GM19351 (cell line): ENCODE measurements at regions not wholly inside any gene's neighbourhood (a gene's known extent, or its start where the extent isn't known, plus 50 kb on each side); places are given as distances from the start of the nearest gene placed in this dataset.

Experiments
- ATAC-seq: cut with Tn5 transposase; IDR thresholded peaks from one replicate; pipeline ENCODE4 v1.9.1; 2021; ENCODE audit warnings: mild to moderate bottlenecking, moderate library complexity; ENCODE audit not compliant: unreplicated experiment

DNA sequence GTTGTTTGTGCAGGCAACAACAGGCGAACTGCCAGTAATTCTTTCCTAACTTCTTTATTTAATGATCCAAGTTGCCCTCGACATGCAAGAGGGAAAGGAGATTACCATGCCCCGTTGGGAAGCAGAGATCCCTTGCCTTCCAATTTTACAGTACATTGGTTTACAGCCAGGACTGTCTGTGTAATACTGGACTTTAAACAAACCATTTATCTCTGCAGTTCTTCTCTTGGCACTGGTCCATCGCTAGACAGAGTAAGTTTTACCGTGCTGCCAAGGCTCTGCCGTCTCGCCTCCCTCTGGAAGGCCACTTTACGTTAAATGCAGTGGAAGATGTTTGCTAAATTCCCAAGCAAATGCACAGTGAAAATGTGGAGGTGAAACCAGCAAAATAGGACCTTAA, 660.3 kb upstream of the PRKX start:
- no peak for ATAC-seq

GRCh38 chrX:4358577-4358976, 645.1 kb upstream of the PRKX start:
- ATAC-seq = no peak

GRCh38 chrX:4322916-4323315, 609.5 kb upstream of the PRKX start:
- no peak for ATAC-seq

DNA sequence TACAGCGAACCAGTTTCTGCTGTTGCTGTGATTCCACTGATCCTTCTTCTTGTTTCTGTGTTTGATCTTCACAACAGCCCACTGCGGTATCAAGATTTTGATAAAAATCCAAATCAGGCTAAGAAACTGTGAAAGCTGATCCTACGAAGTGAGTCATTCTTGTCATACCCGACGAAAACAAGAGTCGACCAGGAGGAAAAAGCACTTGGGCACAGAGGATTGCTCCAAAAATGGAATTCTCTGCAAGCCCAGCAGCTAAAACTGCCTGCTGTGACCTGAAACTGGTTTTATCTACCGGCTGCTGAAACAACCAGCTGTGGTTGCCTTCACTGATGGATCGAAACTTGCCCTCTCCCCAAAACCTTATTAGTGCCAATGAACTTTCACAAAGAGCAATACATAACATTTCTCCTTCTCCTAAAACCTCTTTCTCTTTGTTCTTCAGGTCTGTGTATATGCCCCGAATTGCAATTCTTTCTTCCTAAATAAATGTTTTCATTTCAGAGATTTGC, 607.0 kb upstream of the PRKX start:
- no peak for ATAC-seq

GRCh38 chrX:4315891-4316290, 602.4 kb upstream of the PRKX start:
- no peak for ATAC-seq

DNA sequence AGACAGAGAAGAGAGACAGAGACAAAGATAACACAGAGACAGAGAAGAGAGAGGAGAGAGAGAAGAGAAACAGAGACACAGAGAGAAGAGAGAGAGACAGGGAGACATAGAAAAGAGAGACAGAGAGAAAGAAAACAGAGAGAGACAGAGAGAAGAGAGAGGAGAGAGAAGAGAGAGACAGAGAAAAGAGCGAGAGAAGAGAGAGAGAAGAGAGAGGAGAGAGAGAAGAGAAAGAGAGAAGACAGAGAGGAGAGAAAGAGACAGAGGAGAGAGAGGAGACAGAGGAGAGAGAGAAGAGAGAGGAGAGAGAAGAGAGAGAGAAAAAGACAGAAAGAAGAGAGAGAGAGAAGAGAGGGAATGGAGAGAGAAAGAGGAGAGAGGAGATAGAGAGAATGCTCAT, 601.1 kb upstream of the PRKX start:
- no peak for ATAC-seq

DNA sequence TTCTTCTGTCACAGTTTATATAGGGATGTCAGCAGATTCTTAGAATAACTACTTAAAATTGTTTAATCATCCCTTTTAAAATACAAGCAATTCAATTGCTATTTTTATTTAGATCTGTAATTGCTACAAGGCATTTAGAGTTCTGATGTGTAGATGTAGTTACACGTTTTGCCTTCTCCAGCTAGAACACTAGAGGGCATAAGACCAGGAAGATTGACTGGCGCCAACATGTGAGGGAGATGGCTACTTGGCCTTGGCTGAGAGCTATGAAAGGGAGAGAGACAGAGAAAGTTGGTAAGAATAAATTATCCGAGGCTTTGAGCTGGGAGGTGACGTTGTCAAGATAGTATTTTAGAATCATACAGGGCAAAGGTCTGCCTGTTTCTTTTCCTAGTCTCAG, 563.7 kb upstream of the PRKX start:
- ATAC-seq = no peak

GRCh38 chrX:4268676-4269075, 555.2 kb upstream of the PRKX start:
- ATAC-seq = no peak

GRCh38 chrX:4265036-4265435, 551.6 kb upstream of the PRKX start:
- no peak for ATAC-seq

DNA sequence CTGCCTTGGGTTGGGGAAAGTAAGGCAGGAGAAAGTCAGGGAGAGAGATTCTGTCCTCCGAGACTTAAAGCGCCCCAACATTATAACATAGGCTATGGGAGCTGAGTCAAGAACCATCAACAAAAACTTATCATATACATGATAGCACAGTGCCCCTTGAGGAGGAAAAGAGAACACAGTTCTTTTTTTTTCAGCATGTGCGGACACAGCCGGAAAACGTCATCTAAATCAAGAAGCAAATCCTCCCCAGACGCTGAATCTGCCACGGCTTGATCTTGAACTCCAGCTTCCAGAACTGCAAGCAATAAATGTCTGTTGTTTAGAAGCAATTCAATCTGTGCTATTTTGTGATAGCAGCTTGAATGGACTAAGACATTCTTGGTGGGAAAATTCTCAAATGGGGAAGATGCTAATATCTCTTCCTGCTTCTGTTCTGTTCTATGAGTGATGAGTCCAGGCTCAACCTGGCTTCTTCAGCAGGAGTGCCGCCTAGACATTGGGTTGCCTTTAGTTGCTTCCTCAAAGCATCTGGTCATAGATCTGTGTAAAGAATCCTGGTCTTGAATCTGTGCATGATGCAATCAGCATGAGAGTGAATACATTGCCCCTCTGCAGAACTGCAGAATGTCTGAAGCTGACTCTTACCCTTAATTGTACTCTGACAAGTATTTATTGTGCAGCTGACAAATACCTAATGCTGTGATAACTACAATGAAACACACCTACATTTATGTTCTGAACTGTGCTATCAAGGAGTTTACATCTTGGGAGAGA, 549.8 kb upstream of the PRKX start:
- ATAC-seq = peak; percentile 65

DNA sequence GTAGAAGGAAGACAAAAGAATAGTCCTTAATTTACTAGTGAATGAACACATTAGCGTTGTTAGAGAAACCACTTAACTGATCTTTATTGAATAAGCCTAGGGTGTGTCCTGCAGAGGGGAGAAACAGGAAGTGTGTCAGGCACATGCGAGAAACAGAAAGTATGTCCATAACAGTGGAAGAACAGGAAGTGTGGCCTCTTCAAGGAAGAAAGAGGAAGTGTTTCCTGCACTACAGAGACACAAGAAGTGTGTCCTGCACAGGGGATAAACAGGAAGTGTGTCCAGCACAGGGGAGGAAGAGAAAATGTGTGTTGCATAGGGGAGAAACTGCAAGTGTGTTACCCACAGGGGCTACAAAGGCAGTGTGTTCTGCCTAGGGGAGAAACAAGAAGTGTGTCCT, 539.6 kb upstream of the PRKX start:
- ATAC-seq = no peak

- ATAC-seq = no peak
Measured at GRCh38 chrX:4249401-4249800, 536.0 kb upstream of the PRKX start.

DNA sequence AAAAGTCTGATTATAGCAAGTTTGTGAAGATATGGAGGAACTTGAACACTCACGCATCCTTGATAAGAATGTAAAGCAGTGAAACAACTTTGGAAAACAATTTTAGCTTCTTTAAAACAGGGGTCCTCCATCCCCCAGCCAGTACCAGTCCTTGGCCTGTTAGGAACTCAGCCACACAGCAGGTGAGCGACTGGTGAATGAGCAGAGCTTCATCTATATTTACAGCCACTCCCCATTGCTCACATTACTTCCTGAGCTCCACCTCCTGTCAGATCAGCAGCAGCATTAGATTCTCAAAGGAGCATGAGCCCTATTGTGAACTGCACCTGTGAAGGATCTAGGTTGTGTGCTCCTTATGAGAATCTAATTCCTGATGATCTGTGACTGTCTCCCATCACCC, 530.3 kb upstream of the PRKX start:
- ATAC-seq = no peak

DNA sequence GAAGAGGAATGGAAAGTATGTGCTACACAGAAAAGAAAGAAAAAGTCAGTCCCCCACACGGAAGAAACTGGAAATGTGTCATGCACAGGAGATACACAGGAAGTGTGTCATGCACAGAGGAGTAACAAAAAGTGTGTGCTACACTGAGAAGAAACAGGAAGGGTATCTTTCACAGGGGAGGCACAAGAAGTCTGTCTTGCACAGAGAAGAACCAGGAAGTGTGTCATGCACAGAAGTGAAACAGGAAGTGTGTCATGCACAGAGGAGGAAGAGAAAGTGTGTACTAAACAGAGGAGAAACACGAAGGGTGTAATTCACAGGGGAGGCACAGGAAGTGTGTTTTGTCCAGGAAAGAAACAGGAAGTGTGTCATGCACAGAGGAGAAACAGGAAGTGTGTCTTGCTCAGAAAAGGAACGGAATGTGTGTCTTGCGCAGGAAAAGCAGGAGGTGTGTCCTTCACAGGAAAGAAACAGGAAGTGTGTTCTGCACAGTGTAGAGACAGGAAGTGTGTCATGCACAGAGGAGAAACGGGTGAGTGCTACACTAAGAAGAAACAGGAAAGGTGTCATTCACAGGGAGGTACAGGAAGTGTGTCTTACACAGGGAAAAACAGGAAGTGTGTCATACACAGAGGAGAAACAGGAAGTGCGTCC, 527.2 kb upstream of the PRKX start:
- peak; percentile 34 for ATAC-seq

DNA sequence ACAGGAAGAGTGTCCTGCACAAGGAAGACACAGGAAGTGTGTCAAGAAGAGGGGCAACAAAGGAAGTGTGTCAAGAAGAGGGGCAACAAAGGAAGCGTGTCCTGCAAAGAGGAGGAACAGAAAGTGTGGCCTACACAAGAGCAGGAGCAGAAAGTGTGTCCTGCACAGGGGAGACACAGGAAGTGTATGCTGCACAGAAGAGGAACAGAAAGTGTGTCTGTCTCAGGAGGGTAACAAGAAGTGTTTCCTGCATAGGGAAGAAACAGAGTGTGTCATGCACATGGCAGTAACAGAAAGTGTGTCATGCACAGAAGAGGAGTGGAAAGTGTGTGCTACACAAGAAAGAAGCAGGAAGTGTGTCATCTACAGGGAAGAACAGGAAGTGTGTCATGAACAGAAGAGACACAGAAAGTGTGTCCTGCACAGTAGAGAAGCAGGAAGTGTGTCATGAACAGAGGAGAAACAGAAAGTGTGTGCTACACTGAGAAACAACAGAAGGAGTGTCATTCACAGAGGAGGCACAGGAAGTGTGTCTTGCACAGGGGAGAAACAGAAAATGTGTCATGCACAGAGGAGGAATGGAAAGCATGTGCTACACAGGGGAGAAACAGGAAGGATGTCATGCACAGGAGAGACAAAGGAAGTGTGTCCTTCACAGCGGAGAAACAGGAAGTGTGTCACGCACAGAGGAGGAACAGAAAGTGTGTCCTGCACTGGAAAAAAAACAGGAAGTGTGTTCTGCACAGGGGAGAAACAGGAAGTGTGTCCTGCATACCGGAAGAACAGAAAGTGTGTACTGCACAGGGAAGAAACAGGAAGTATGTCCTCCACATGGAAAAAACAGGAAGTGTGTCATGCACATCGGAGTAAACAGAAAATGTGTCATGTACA, 526.4 kb upstream of the PRKX start:
- peak; percentile 43 for ATAC-seq

GRCh38 chrX:4238916-4239315, 525.5 kb upstream of the PRKX start:
- ATAC-seq = no peak

DNA sequence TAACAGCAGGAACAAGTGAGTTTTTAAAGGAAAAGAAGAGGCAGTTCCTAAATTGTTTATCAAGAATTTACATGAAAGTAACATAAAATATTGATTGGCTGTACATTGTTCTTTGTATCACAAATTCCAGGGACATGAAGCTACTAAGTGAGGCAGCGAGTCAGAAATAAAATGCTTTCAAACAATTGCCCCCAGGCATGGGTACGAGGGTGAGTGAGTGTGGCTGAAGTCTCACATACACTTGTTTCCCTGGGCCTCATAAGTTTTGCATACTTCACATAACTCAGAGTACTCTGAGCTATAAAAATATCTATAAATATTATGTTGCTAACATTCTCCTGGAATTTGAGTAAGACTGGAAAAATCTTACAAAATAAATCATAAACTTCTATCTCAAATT, 511.6 kb upstream of the PRKX start:
- no peak for ATAC-seq

DNA sequence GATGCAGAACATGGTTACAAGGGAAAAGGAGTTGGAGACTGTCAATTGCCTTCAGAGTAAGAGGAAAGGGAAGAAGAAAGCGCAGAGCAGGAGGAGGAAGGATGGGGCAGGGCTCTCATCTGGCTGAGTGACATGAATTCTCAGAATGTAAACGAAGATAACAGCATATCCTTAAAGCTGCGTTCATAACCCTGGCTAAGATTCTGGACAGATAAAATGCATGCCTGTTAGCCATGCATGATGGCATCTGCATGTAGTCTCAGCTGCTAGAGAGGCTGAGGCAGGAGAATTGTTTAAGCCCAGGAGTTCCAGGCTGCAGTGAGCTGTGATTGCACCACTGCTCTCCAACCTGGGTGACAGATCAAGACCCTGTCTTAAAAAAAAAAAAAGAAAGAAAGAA, 493.5 kb upstream of the PRKX start:
- ATAC-seq = no peak

- no peak for ATAC-seq
Measured at GRCh38 chrX:4197971-4198370, 484.5 kb upstream of the PRKX start.

- no peak for ATAC-seq
Measured at GRCh38 chrX:4193500-4194155, 480.2 kb upstream of the PRKX start.

GRCh38 chrX:4186331-4186730, 472.9 kb upstream of the PRKX start:
- ATAC-seq = no peak
